ENCODE measurements at regions not wholly inside any gene's neighbourhood (a gene's known extent, or its start where the extent isn't known, plus 50 kb on each side); places are given as distances from the start of the nearest gene placed in this dataset.

- Histone ChIP-seq H3K4me3 (ENCODE audit: low read depth, low read length) (no peak overlapping the region), H3K4me1 (ENCODE audit: control insufficient read depth, insufficient read depth, low read length) (peaks cover 8% of the 10 kb centered on the region), H3K9me3 (ENCODE audit: control insufficient read depth, insufficient read depth, low read depth, low read length) (no peaks in the 10 kb centered on the region), H3K27me3 (ENCODE audit: control insufficient read depth, insufficient read depth, low read length) (no peaks in the 10 kb centered on the region), H3K9ac (ENCODE audit: low read length) (no peak overlapping the region), H3K36me3 (ENCODE audit: control insufficient read depth, insufficient read depth, low read length) (no peaks in the 10 kb centered on the region), H3K27ac (ENCODE audit: low read depth, low read length) (no peak overlapping the region)
These were observed 187.4 kb upstream of the IRX6 start for GRCh38 chr16:55136356-55137150.

DNA sequence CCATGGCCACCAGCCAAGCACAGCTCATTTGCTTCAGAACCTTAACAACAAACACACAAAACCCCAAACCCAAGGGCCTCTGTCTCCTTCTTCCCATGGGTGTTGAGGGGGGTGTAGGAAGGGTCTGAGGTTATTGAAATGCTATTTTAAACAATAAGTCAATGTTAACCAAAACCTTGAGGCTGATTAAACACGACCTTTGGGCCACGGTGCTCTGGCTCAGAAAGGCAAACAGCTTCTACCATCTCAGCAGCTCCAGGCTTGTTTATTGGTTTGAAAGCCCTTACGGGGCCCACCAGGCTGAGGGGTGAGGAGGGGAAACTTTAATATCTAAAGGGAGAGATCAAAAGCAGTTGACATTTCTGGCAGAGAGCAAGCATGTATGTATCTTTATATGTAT is 185.7 kb upstream of the IRX6 start:
- Histone ChIP-seq H3K9ac (ENCODE audit: low read length) (no peak overlapping the region), H3K27me3 (ENCODE audit: control insufficient read depth, insufficient read depth, low read length) (no peaks in the 10 kb centered on the region), H3K4me3 (ENCODE audit: low read depth, low read length) (no peak overlapping the region), H3K27ac (ENCODE audit: low read depth, low read length) (no peak overlapping the region), H3K4me1 (ENCODE audit: control insufficient read depth, insufficient read depth, low read length) (peaks cover 13% of the 10 kb centered on the region), H3K9me3 (ENCODE audit: control insufficient read depth, insufficient read depth, low read depth, low read length) (no peaks in the 10 kb centered on the region), H3K36me3 (ENCODE audit: control insufficient read depth, insufficient read depth, low read length) (no peaks in the 10 kb centered on the region)

DNA sequence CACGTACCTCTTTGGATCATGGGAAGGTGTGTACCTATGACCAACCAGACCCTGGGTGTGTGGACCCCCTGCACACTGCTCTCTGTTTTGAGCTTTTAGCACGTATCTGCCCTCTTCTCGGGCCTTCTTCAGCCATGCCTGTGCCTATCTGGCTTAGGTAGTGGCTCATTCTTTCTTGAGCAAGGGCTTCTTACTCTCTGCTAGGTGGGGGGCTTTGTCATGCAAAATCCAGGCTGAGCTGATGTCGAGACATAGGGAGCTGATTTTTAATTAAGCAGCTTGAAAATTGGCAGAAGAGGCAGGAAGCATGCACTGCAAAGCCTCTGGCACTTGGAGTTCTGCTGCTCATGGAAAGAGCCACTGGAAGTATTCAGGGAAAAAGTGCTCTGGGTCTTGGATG is 181.6 kb upstream of the IRX6 start:
- Histone ChIP-seq H3K36me3 (ENCODE audit: control insufficient read depth, insufficient read depth, low read length) (no peaks in the 10 kb centered on the region), H3K9me3 (ENCODE audit: control insufficient read depth, insufficient read depth, low read depth, low read length) (no peaks in the 10 kb centered on the region), H3K9ac (ENCODE audit: low read length) (no peak overlapping the region), H3K27ac (ENCODE audit: low read depth, low read length) (no peak overlapping the region), H3K27me3 (ENCODE audit: control insufficient read depth, insufficient read depth, low read length) (no peaks in the 10 kb centered on the region), H3K4me1 (ENCODE audit: control insufficient read depth, insufficient read depth, low read length) (peaks cover 8% of the 10 kb centered on the region; the same call in 1 of the 2 replicates), H3K4me3 (ENCODE audit: low read depth, low read length) (no peak overlapping the region)

DNA sequence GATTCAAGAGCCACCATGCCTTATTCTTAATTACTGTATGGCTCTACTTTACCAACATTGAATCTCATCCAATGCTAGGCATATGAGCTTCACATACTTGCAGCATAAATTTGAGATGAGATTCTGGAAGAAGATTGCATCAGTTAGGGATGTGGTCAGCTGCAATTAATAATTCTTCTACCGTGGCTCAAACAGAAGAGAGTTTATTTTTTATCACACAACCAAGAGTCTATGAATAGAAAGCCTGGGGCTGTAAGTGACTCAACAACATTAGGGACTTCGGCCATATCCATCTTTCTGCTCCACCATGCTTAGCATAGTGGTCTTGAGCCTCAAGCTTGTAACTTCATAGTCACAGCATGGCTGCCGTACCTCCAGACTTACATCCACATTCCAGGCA is 179.4 kb upstream of the IRX6 start:
- Histone ChIP-seq H3K4me1 (ENCODE audit: control insufficient read depth, insufficient read depth, low read length) (peaks cover 8% of the 10 kb centered on the region; the same call in 1 of the 2 replicates), H3K4me3 (ENCODE audit: low read depth, low read length) (no peak overlapping the region), H3K27me3 (ENCODE audit: control insufficient read depth, insufficient read depth, low read length) (no peaks in the 10 kb centered on the region), H3K9me3 (ENCODE audit: control insufficient read depth, insufficient read depth, low read depth, low read length) (0 out of 2 replicates have a peak, but pooled peaks cover 3% of the 10 kb centered on the region), H3K9ac (ENCODE audit: low read length) (no peak overlapping the region), H3K27ac (ENCODE audit: low read depth, low read length) (no peak overlapping the region), H3K36me3 (ENCODE audit: control insufficient read depth, insufficient read depth, low read length) (no peaks in the 10 kb centered on the region)

DNA sequence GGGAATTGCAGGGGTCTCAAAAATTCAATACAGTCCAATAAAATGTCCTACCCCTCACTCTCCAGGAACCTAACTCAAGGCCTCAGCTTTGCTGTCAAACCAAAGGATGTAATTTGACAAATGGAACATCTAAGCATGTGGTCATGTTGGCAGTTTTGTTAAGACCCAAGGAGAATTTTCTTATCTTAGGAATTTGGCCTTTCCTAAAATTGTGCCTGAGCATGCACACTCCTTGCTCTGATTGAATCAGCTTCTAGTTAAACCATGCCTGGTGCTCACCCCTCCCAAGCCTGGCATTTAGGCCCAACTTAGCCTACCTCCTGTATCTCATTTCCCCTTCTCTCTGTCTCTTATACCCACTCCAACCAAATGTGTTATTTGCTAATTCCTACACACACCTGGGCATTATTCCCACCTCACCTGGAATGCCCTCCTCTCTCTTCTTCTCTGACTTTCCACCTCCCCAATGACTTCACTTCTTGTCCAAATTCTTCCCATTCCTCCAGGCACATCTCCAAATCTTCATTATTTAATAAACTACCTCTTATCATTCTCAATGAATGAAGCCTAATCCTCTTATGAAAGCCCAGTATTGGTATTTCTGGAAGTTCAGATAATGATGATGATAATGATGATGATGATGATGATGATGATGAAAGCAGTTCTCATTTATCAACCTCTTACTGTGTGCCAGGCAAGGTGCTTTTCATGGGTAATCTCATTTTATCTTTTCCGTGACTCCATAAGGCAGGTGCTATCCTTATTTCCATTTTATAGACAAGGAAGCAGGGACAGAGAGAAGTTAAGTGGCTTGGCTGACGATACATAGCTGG is 178.0 kb upstream of the IRX6 start:
- peaks cover 8% of the 10 kb centered on the region; the same call in 1 of the 2 replicates for H3K4me1 ChIP-seq (ENCODE audit: control insufficient read depth, insufficient read depth, low read length)
- no peak overlapping the region for H3K4me3 ChIP-seq (ENCODE audit: low read depth, low read length)
- H3K27ac ChIP-seq (ENCODE audit: low read depth, low read length) = no peak overlapping the region
- H3K9me3 ChIP-seq (ENCODE audit: control insufficient read depth, insufficient read depth, low read depth, low read length) = 0 out of 2 replicates have a peak, but pooled peaks cover 3% of the 10 kb centered on the region
- H3K27me3 ChIP-seq (ENCODE audit: control insufficient read depth, insufficient read depth, low read length) = no peaks in the 10 kb centered on the region
- H3K9ac ChIP-seq (ENCODE audit: low read length) = no peak overlapping the region
- H3K36me3 ChIP-seq (ENCODE audit: control insufficient read depth, insufficient read depth, low read length) = no peaks in the 10 kb centered on the region

DNA sequence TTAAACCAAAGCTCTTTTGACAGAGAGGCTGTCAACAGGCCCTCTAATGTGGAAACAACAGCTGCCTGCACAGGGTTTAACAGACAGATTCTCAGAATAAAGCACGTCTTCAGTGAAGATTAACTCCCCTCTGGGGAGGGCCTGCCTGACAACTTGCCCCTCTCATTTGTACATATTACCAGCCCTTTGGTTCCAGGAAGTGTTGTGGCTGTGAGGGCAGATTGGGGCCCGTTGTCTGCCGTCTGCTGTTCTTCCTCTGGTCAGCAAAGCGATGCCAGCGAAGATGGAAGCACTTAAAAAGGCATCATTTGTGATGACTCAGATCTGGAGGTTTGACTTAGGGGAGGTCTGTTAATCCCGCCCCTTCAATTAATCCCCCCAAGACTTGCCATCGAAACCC is 177.0 kb upstream of the IRX6 start:
- no peak overlapping the region for H3K9ac ChIP-seq (ENCODE audit: low read length)
- H3K9me3 ChIP-seq (ENCODE audit: control insufficient read depth, insufficient read depth, low read depth, low read length) = 0 out of 2 replicates have a peak, but pooled peaks cover 3% of the 10 kb centered on the region
- peaks cover 12% of the 10 kb centered on the region; the same call in 1 of the 2 replicates for H3K4me1 ChIP-seq (ENCODE audit: control insufficient read depth, insufficient read depth, low read length)
- H3K27ac ChIP-seq (ENCODE audit: low read depth, low read length) = no peak overlapping the region
- H3K27me3 ChIP-seq (ENCODE audit: control insufficient read depth, insufficient read depth, low read length) = no peaks in the 10 kb centered on the region
- no peak overlapping the region for H3K4me3 ChIP-seq (ENCODE audit: low read depth, low read length)
- H3K36me3 ChIP-seq (ENCODE audit: control insufficient read depth, insufficient read depth, low read length) = no peaks in the 10 kb centered on the region

DNA sequence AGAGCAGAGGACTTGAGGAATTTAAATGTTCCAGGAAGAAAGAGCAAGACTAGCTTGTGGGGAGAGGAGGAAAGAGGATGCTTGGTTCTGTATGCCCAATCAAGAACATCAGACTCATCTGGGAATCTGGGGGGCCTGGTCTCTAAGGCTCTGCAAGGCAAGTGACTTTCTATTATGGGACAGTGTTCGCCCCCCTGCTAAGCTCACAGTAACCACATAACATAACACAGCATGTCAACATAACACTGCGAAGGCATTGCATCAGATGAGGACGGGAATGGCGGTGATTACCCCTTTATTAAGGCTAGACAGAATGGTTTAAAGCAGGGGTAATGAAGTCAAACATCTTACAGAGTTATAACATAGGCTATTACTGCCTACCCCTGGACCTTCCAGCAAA is 176.6 kb upstream of the IRX6 start:
- no peaks in the 10 kb centered on the region for H3K36me3 ChIP-seq (ENCODE audit: control insufficient read depth, insufficient read depth, low read length)

GRCh38 chr16:55149622-55150021 is 174.4 kb upstream of the IRX6 start:
- Histone ChIP-seq H3K27ac (ENCODE audit: low read depth, low read length) (no peak overlapping the region), H3K4me1 (ENCODE audit: control insufficient read depth, insufficient read depth, low read length) (0 out of 2 replicates have a peak, but pooled peaks cover 10% of the 10 kb centered on the region), H3K9me3 (ENCODE audit: control insufficient read depth, insufficient read depth, low read depth, low read length) (0 out of 2 replicates have a peak, but pooled peaks cover 3% of the 10 kb centered on the region), H3K4me3 (ENCODE audit: low read depth, low read length) (no peak overlapping the region), H3K27me3 (ENCODE audit: control insufficient read depth, insufficient read depth, low read length) (no peaks in the 10 kb centered on the region), H3K9ac (ENCODE audit: low read length) (no peak overlapping the region), H3K36me3 (ENCODE audit: control insufficient read depth, insufficient read depth, low read length) (no peaks in the 10 kb centered on the region)

More for the DNA sequence above, 176.6 kb upstream of the IRX6 start:
- Histone ChIP-seq H3K9ac (ENCODE audit: low read length) (no peak overlapping the region), H3K4me1 (ENCODE audit: control insufficient read depth, insufficient read depth, low read length) (peaks cover 9% of the 10 kb centered on the region; the same call in 1 of the 2 replicates), H3K9me3 (ENCODE audit: control insufficient read depth, insufficient read depth, low read depth, low read length) (0 out of 2 replicates have a peak, but pooled peaks cover 3% of the 10 kb centered on the region), H3K4me3 (ENCODE audit: low read depth, low read length) (no peak overlapping the region), H3K27ac (ENCODE audit: low read depth, low read length) (no peak overlapping the region), H3K27me3 (ENCODE audit: control insufficient read depth, insufficient read depth, low read length) (no peaks in the 10 kb centered on the region)

GRCh38 chr16:55151561-55152305 is 172.3 kb upstream of the IRX6 start:
- H3K4me1 ChIP-seq (ENCODE audit: control insufficient read depth, insufficient read depth, low read length) = 0 out of 2 replicates have a peak, but pooled peaks cover 10% of the 10 kb centered on the region
- H3K4me3 ChIP-seq (ENCODE audit: low read depth, low read length) = no peak overlapping the region
- H3K9ac ChIP-seq (ENCODE audit: low read length) = no peak overlapping the region
- 0 out of 2 replicates have a peak, but pooled peaks cover 3% of the 10 kb centered on the region for H3K9me3 ChIP-seq (ENCODE audit: control insufficient read depth, insufficient read depth, low read depth, low read length)
- no peaks in the 10 kb centered on the region for H3K27me3 ChIP-seq (ENCODE audit: control insufficient read depth, insufficient read depth, low read length)
- no peaks in the 10 kb centered on the region for H3K36me3 ChIP-seq (ENCODE audit: control insufficient read depth, insufficient read depth, low read length)
- no peak overlapping the region for H3K27ac ChIP-seq (ENCODE audit: low read depth, low read length)

GRCh38 chr16:55152875-55153390 is 171.1 kb upstream of the IRX6 start:
- no peak overlapping the region for H3K9ac ChIP-seq (ENCODE audit: low read length)
- H3K27ac ChIP-seq (ENCODE audit: low read depth, low read length) = no peak overlapping the region
- 0 out of 2 replicates have a peak, but pooled peaks cover 3% of the 10 kb centered on the region for H3K9me3 ChIP-seq (ENCODE audit: control insufficient read depth, insufficient read depth, low read depth, low read length)
- H3K27me3 ChIP-seq (ENCODE audit: control insufficient read depth, insufficient read depth, low read length) = no peaks in the 10 kb centered on the region
- 0 out of 2 replicates have a peak, but pooled peaks cover 10% of the 10 kb centered on the region for H3K4me1 ChIP-seq (ENCODE audit: control insufficient read depth, insufficient read depth, low read length)
- H3K4me3 ChIP-seq (ENCODE audit: low read depth, low read length) = no peak overlapping the region
- H3K36me3 ChIP-seq (ENCODE audit: control insufficient read depth, insufficient read depth, low read length) = no peaks in the 10 kb centered on the region

Data from HUES6 (cell line).